HepG2 (cell line): ENCODE measurements at regions not wholly inside any gene's neighbourhood (a gene's known extent, or its start where the extent isn't known, plus 50 kb on each side); places are given as distances from the start of the nearest gene placed in this dataset.

Source experiments
- ATAC-seq: fragments of 200-7000 bp; cut with Tn5 transposase; 3 replicates; pipeline ENCODE4 v1.9.1; 2020; ENCODE audit warnings: mild to moderate bottlenecking, moderate library complexity
- BruUV-seq: library from RNA; stranded (reverse); fragments of 400-500 nt; replicated peaks from 2 replicates; lab custom pipeline; 2021; lab: Mats Ljungman, UMichigan
- CTCF ChIA-PET: fragments of 300-600 bp; formaldehyde crosslinking; extraction: SDS; loops from one replicate; lab custom pipeline; 2021; ENCODE audit warnings: low total read pairs, inconsistent platforms, low intra/inter-chr PET ratio; lab: Yijun Ruan, JAX
- POLR2A ChIA-PET: fragments of 350-600 bp; sonication (Branson Sonifier 250); formaldehyde crosslinking; loops from one replicate; lab custom pipeline; 2020; ENCODE audit warnings: antibody characterized with exemption, inconsistent platforms; lab: Yijun Ruan, JAX
- DNase-seq: peaks from one replicate; pipeline ENCODE4 v3.0.0-alpha.2; 2015; ENCODE audit warnings: low spot score
- FAIRE-seq: peaks from 3 replicates; lab custom pipeline; 2011; peaks lifted over from hg19 to GRCh38; lab: Jason Lieb, UNC
- H2AFZ ChIP-seq: one replicate; pipeline ENCODE4 v1.6.1; 2011; ENCODE audit warnings: low read length, inconsistent platforms
- H3K27ac ChIP-seq: fragments of 300-600 bp; 3 replicates; pipeline ENCODE4 v1.8.0; 2011; ENCODE audit warnings: mixed run types, mild to moderate bottlenecking, mixed read lengths, low read length, inconsistent platforms; ENCODE audit not compliant: insufficient read depth; ENCODE audit errors: extremely low read length
- H3K27me3 ChIP-seq, 2 experiments: fragments of 200-600 bp in 1 of 2; 2 replicates in 1 of 2; 3 replicates in 1 of 2; pipeline versions ENCODE4 v1.6.0 to v1.8.0; 2011; ENCODE audit warnings: low read length in 2 of 2, mild to moderate bottlenecking in 2 of 2, moderate library complexity in 2 of 2, inconsistent platforms in 1 of 2; ENCODE audit not compliant: insufficient read depth in 2 of 2, control insufficient read depth in 1 of 2
- H3K36me3 ChIP-seq, 2 experiments: fragments of 200-600 bp in 1 of 2; replicated peaks in 1 of 2; 2 replicates in 1 of 2; 3 replicates in 1 of 2; pipeline versions ENCODE4 v1.5.1 to v1.8.0; 2011; ENCODE audit warnings: low read length in 2 of 2, inconsistent platforms in 1 of 2; ENCODE audit not compliant: insufficient read depth in 2 of 2, control insufficient read depth in 1 of 2
- H3K4me1 ChIP-seq: 2 replicates; pipeline ENCODE4 v1.5.1; 2012; ENCODE audit warnings: low read length, inconsistent platforms; ENCODE audit not compliant: insufficient read depth
- H3K4me2 ChIP-seq: 2 replicates; pipeline ENCODE4 v1.6.0; 2011; ENCODE audit warnings: low read depth, low read length, inconsistent platforms
- H3K4me3 ChIP-seq, 3 experiments: fragments of 200-600 bp in 1 of 3; sonication (generic), shearing (Covaris generic) in 1 of 3; replicated peaks in 1 of 3; 2 replicates each; pipeline ENCODE4 v1.5.1; 2011 to 2016; ENCODE audit warnings: low read length in 3 of 3, inconsistent platforms in 2 of 3, low read depth in 2 of 3, mild to moderate bottlenecking in 2 of 3, control low read depth in 1 of 3, mixed read lengths in 1 of 3; ENCODE audit not compliant: insufficient read depth in 1 of 3
- H3K79me2 ChIP-seq: one replicate; pipeline ENCODE4 v1.6.1; 2011; ENCODE audit warnings: low read length, inconsistent platforms; ENCODE audit not compliant: insufficient read depth
- H3K9ac ChIP-seq: 2 replicates; pipeline ENCODE4 v1.6.0; 2011; ENCODE audit warnings: mild to moderate bottlenecking, low read depth, low read length, inconsistent platforms; ENCODE audit not compliant: insufficient read depth
- H3K9me3 ChIP-seq: 2 replicates; pipeline ENCODE4 v1.5.1; 2012; ENCODE audit warnings: mild to moderate bottlenecking, low read length
- H4K20me1 ChIP-seq: 2 replicates; pipeline ENCODE4 v1.6.0; 2011; ENCODE audit warnings: inconsistent platforms, mild to moderate bottlenecking, low read length, moderate library complexity; ENCODE audit not compliant: insufficient read depth
- AKAP8 ChIP-seq: sonication (generic); formaldehyde crosslinking; IDR thresholded peaks from 2 replicates; pipeline ENCODE4 v1.5.1; 2020; ENCODE audit warnings: mild to moderate bottlenecking, missing genetic modification reagents
- ATF7 ChIP-seq, 2 experiments: fragments of 450-650 bp in 1 of 2; sonication (generic) in 1 of 2; formaldehyde crosslinking in 1 of 2; IDR thresholded peaks; 2 replicates each; pipeline versions ENCODE4 v1.4.0 to v1.6.1; 2016 to 2020; ENCODE audit warnings: antibody characterized with exemption in 1 of 2, mild to moderate bottlenecking in 1 of 2, missing genetic modification reagents in 1 of 2
- CSRNP2 ChIP-seq: sonication (generic); formaldehyde crosslinking; conservative IDR thresholded peaks from 2 replicates; pipeline ENCODE4 v1.8.0; 2022; ENCODE audit warnings: low read depth, missing genetic modification reagents
- RCOR2 ChIP-seq: IDR thresholded peaks from 2 replicates; pipeline ENCODE4 v1.6.1; 2016; ENCODE audit warnings: missing biosample characterization, missing genetic modification reagents
- ZNF646 ChIP-seq: sonication (generic); formaldehyde crosslinking; IDR thresholded peaks from 2 replicates; pipeline ENCODE4 v1.9.0; 2021; ENCODE audit warnings: mild to moderate bottlenecking, missing genetic modification reagents
- ZSCAN9 ChIP-seq: IDR thresholded peaks from 2 replicates; pipeline ENCODE4 v1.6.1; 2016; ENCODE audit warnings: borderline replicate concordance
- WGBS: methylation state at CpG from one replicate; pipeline ENCODE4 v1.1.6; 2017; ENCODE audit warnings: low lambda C conversion rate; 5-methylcytosine and 5-hydroxymethylcytosine counted together
- in situ Hi-C: cut with HindIII; loops from 2 replicates; pipeline ENCODE4 v1.10.0; 2017; ENCODE audit warnings: low pct_unique_long_range_greater_than_20kb; ENCODE audit not compliant: extremely low pct_ligation_motif_present
- intact Hi-C: fragments of 100-400 bp; cut with micrococcal nuclease; formaldehyde crosslinking; loops from one replicate; pipeline ENCODE4 v1.10.0; 2022; ENCODE audit not compliant: unreplicated experiment

- POLR2A ChIA-PET = no interaction called here
- ATAC-seq (no peak), FAIRE-seq (no peak), DNase-seq (no peak)
- in situ Hi-C loops = no loop called here
- no peak overlapping the region for H3K27ac ChIP-seq
- no TSS peak for BruUV-seq
- no peaks in the 10 kb centered on the region for H3K79me2 ChIP-seq
- H3K4me3 ChIP-seq = no peak overlapping the region
- H3K4me1 ChIP-seq = peaks cover 20% of the 10 kb centered on the region
- no peaks in the 10 kb centered on the region for H3K36me3 ChIP-seq
- intact Hi-C loops = no loop called here
- no peak overlapping the region for H3K9ac ChIP-seq
- WGBS = 91% methylated on average over 2 of the region's 2 CpGs
- no peaks in the 10 kb centered on the region for H3K27me3 ChIP-seq
- no peaks in the 10 kb centered on the region for H3K9me3 ChIP-seq
- TF ChIP-seq AKAP8 (CRISPR knock-in tag) = no peak
- TF ChIP-seq RCOR2 (CRISPR knock-in tag) = 0 out of 2 replicates have a peak, but pooled peaks have one; percentile 1
- H4K20me1 ChIP-seq = no peaks in the 10 kb centered on the region
- no peak overlapping the region for H2AFZ ChIP-seq
- 0 out of 2 replicates have a peak overlapping the region, but pooled peaks have one; percentile 15 for H3K4me2 ChIP-seq
- CTCF ChIA-PET = no interaction called here
Observed at GRCh38 chr14:53695692-53696214, 260.9 kb downstream of the BMP4 start.

GRCh38 chr14:53692885-53693284 is 263.7 kb downstream of the BMP4 start:
- H3K9ac ChIP-seq = no peak overlapping the region
- no peak overlapping the region for H2AFZ ChIP-seq
- TF ChIP-seq ATF7 (IDR thresholded peaks at IDR 0.05) = peak; percentile 65; the same call in 1 of the 2 replicates
- TF ChIP-seq ATF7 (CRISPR knock-in tag; IDR thresholded peaks at IDR 0.05) = no peak
- TF ChIP-seq CSRNP2 = no peak
- no peak for TF ChIP-seq ZSCAN9 (CRISPR knock-in tag)
- no peak for TF ChIP-seq ZNF646 (CRISPR knock-in tag)
- no peaks in the 10 kb centered on the region for H3K27me3 ChIP-seq
- in situ Hi-C loops = no loop called here
- intact Hi-C loops = no loop called here
- DNase-seq = no peak
- H3K79me2 ChIP-seq = no peaks in the 10 kb centered on the region
- H3K27ac ChIP-seq = no peak overlapping the region
- no TSS peak for BruUV-seq
- H3K36me3 ChIP-seq = no peaks in the 10 kb centered on the region
- H3K4me1 ChIP-seq = peaks cover 13% of the 10 kb centered on the region
- ChIA-PET POLR2A (no interaction called here), CTCF (no interaction called here)
- no peak for FAIRE-seq
- no peak for ATAC-seq
- H3K9me3 ChIP-seq = no peaks in the 10 kb centered on the region
- 85% methylated on average over 1 of the region's 1 CpG for WGBS
- H3K4me3 ChIP-seq = no peak overlapping the region
- no peak overlapping the region for H3K4me2 ChIP-seq
- H4K20me1 ChIP-seq = no peaks in the 10 kb centered on the region
